Stomach (tissue), 8 donors: ENCODE measurements at regions not wholly inside any gene's neighbourhood (a gene's known extent, or its start where the extent isn't known, plus 50 kb on each side); places are given as distances from the start of the nearest gene placed in this dataset.
A peak's percentile ranks its signal among the peaks of the same experiment; 100 is the strongest.

Experiments used
- DNase-seq, 2 donors: peaks; one replicate each; pipeline versions ENCODE4 v3.0.0 to v3.0.0-alpha.2; 2013 to 2019
- H3K27ac ChIP-seq, 5 donors: fragments of 200-600 bp in 4 of 5; sonication (generic) in 4 of 5; one replicate each; pipeline ENCODE4 v1.5.1; 2013 to 2019; ENCODE audit warnings: mild to moderate bottlenecking in 1 of 5, moderate library complexity in 1 of 5
- H3K27me3 ChIP-seq, 3 donors: fragments of 200-600 bp; sonication (generic); one replicate each; pipeline ENCODE4 v1.5.1; 2017 to 2019; ENCODE audit warnings: mixed run types in 1 of 3
- H3K36me3 ChIP-seq, 4 donors: fragments of 200-600 bp; sonication (generic); 1 replicate in 3 of 4; 2 replicates in 1 of 4; pipeline ENCODE4 v1.5.1; 2016 to 2019
- H3K4me1 ChIP-seq, 4 donors: fragments of 200-600 bp; sonication (generic); one replicate each; pipeline ENCODE4 v1.5.1; 2016 to 2019
- H3K4me3 ChIP-seq, 4 donors: fragments of 200-600 bp; sonication (generic) in 3 of 4; one replicate each; pipeline ENCODE4 v1.5.1; 2016 to 2019; ENCODE audit warnings: mild to moderate bottlenecking in 1 of 4
- H3K9me3 ChIP-seq, 4 donors: fragments of 200-600 bp; sonication (generic); one replicate each; pipeline ENCODE4 v1.5.1; 2016 to 2019
- EP300 ChIP-seq: sonication (generic); formaldehyde crosslinking; IDR thresholded peaks from one replicate; pipeline ENCODE4 v1.6.1; 2017; ENCODE audit warnings: antibody characterized with exemption
- POLR2A ChIP-seq, 4 donors: fragments of 450-650 bp; IDR thresholded peaks; one replicate each; pipeline ENCODE4 v1.6.1; 2016; ENCODE audit warnings: antibody characterized with exemption in 4 of 4, control low read depth in 2 of 4, mild to moderate bottlenecking in 1 of 4, moderate library complexity in 1 of 4
- POLR2AphosphoS5 ChIP-seq, 3 donors: sonication (generic); formaldehyde crosslinking; IDR thresholded peaks; one replicate each; pipeline ENCODE4 v1.6.1; 2016; ENCODE audit warnings: antibody characterized with exemption in 3 of 3
- WGBS, 5 donors: extraction: QIAGEN DNeasy Blood & Tissue Kit in 3 of 5; methylation state at CpG; one replicate each; pipeline versions ENCODE4 v1.1.5 to v1.1.7; 2013 to 2018; 5-methylcytosine and 5-hydroxymethylcytosine counted together
- intact Hi-C: fragments of 100-400 bp; cut with DNase I; formaldehyde crosslinking; loops from one replicate; pipeline ENCODE4 v1.15.1; 2023; ENCODE audit warnings: low total_unique reads
- TF ChIP-seq, protein P1 (sequence below), 7 experiments: fragments of 450-650 bp in 4 of 7; fragments of 200-600 bp in 3 of 7; sonication (generic) in 3 of 7; IDR thresholded peaks; one replicate each; pipeline ENCODE4 v1.5.1; 2016 to 2019; ENCODE audit warnings: antibody characterized with exemption in 7 of 7, control low read depth in 2 of 7, mild to moderate bottlenecking in 1 of 7
- donor health status: healthy with polysubstance abuse.
- donor health status: Bipolar disorder and iron deficiency.
- donor health status: healthy.

DNA sequence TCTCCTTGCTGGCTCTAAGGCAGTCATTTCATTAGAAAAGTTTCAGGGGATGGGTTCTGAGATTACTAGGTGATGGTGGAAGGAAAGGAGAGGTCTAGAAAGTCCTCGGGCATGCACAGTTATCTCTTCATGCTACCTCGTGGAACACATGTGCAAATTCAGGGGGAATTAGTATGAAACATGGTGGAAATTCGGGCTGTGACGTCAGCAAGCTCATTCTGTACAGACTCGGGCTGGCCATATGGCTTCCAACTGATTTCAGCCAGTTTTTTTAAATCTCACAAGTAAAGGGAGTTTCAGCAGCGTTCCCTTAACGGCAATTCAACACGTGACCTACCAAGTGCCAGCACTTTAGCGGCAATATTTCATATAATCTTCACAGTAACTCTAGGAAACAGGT is 251.1 kb downstream of the TBL1XR1 start:
- WGBS, 5 donors = 87 to 94% (median 88%) methylated on average over 9 of the region's 9 CpGs

DNA sequence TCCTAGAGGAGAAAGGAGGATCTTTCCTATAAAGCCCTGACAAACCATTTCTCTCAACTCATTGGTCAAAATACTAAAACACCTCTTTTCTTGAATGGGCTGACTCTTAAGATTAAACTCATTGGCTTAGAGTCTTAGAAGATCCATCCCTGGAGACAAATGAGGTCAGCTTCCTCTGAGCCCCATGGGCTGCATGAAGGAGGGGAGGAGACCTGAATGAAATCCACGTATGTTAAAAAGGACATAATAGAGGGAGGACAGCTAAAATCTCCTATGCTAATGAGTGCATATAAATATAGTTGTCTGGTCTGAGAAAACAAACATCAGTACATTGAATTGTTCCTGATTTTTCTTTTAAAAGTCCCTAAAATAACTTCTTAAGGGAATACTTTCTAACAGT is 255.0 kb downstream of the TBL1XR1 start:
- intact Hi-C loops = loop anchor here (10.0 kb wide), 1 partner anchor 68 kb away; no protein-coding TSS in a partner anchor
- H3K27ac ChIP-seq = no peak overlapping the region
- TF ChIP-seq EP300 (no peak), POLR2A (IDR thresholded peaks at IDR 0.05) (no peak)
- no peaks in the 10 kb centered on the region for H3K9me3 ChIP-seq
- H3K27me3 ChIP-seq = no peaks in the 10 kb centered on the region
- WGBS, 5 donors = 76 to 93% (median 81%) methylated on average over 1 of the region's 1 CpG
- no peak overlapping the region for H3K4me3 ChIP-seq
- peaks cover 0 to 5% (median 0%) of the 10 kb centered on the region in 4 donors for H3K4me1 ChIP-seq
- no peak for DNase-seq
- no peaks in the 10 kb centered on the region for H3K36me3 ChIP-seq

More for the DNA sequence above, 251.1 kb downstream of the TBL1XR1 start:
- Histone ChIP-seq H3K9me3 (no peaks in the 10 kb centered on the region), H3K36me3 (no peaks in the 10 kb centered on the region), H3K27me3 (no peaks in the 10 kb centered on the region), H3K4me3 (no peak overlapping the region), H3K27ac (no peak overlapping the region), H3K4me1 (no peaks in the 10 kb centered on the region)
- TF ChIP-seq POLR2AphosphoS5 (IDR thresholded peaks at IDR 0.05) = no peak
- no peak for TF ChIP-seq EP300
- TF ChIP-seq POLR2A (IDR thresholded peaks at IDR 0.05) = no peak
- TF ChIP-seq, protein P1, sequence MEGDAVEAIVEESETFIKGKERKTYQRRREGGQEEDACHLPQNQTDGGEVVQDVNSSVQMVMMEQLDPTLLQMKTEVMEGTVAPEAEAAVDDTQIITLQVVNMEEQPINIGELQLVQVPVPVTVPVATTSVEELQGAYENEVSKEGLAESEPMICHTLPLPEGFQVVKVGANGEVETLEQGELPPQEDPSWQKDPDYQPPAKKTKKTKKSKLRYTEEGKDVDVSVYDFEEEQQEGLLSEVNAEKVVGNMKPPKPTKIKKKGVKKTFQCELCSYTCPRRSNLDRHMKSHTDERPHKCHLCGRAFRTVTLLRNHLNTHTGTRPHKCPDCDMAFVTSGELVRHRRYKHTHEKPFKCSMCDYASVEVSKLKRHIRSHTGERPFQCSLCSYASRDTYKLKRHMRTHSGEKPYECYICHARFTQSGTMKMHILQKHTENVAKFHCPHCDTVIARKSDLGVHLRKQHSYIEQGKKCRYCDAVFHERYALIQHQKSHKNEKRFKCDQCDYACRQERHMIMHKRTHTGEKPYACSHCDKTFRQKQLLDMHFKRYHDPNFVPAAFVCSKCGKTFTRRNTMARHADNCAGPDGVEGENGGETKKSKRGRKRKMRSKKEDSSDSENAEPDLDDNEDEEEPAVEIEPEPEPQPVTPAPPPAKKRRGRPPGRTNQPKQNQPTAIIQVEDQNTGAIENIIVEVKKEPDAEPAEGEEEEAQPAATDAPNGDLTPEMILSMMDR (IDR thresholded peaks at IDR 0.05) = no peak
- intact Hi-C loops = loop anchor here (10.0 kb wide), 1 partner anchor 71 kb away; no protein-coding TSS in a partner anchor
- DNase-seq = no peak

DNA sequence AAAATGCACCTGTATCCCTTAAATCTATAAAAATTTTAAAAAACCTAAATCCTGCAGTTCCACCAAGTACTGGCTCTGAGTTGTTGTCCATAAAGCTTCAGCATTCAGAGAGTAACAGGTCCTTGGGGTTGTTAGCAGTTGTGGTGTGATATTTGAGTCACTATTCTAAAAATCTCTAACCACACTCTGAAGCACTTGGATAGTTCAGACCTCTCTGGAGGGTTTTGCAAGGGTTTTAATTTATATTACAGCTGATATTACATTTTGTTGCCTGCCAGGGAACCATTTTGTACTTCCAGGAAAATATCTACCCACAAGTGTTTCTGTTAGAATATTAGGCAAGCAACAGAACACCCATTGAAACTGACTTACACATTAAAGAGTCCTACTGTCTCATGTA is 255.6 kb downstream of the TBL1XR1 start:
- Histone ChIP-seq H3K27ac (no peak overlapping the region), H3K27me3 (no peaks in the 10 kb centered on the region), H3K36me3 (no peaks in the 10 kb centered on the region), H3K9me3 (no peaks in the 10 kb centered on the region), H3K4me1 (peaks cover 0 to 5% (median 0%) of the 10 kb centered on the region in 4 donors), H3K4me3 (no peak overlapping the region)
- intact Hi-C loops = loop anchor here (10.0 kb wide), 1 partner anchor 67 kb away; no protein-coding TSS in a partner anchor
- no peak for TF ChIP-seq EP300
- TF ChIP-seq POLR2AphosphoS5 (IDR thresholded peaks at IDR 0.05) = no peak
- no peak for TF ChIP-seq POLR2A (IDR thresholded peaks at IDR 0.05)
- TF ChIP-seq, protein P1 (IDR thresholded peaks at IDR 0.05) = no peak
- no peak for DNase-seq

DNA sequence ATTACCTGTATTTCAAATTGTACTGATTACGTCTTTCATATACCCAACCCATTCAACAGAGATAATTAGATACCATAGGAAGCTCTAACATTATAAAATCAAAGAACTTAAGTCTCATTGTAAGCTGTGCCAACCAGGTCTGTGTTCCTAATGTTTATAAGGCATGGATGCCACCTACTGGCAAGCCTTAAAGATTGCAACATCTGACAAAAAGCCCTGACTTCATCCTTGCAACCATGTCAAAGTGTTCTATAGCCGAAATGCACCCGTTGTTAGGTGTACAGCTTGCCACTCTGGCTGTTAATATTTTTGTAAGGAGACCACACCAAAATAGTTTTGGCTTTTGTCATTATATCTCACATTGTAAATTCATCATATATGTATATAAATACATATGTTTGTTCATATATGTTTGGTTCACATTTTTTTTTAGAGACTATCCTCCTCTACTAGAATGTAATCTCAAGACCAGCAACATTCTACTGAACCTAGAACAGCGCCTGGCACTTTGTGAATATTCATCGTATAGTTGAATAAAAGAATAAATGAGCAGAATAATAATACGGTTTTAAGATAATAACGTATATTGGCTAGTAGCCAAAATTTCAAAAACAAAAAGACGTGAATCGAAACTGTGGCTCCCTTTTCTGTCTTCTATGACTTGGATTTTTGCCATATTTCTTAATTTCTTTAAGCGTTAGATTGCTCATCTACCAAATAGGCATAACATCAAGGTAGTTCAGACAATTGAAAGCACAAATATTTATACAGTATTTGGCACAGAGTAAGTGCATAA is 258.1 kb downstream of the TBL1XR1 start:
- no peak overlapping the region for H3K4me3 ChIP-seq
- whole genome bisulfite sequencing, 5 donors = 21 to 30% (median 24%) methylated on average over 10 of the region's 10 CpGs
- peaks cover 0 to 5% (median 0%) of the 10 kb centered on the region in 4 donors for H3K4me1 ChIP-seq
- intact Hi-C loops = no loop called here
- DNase-seq = peak; percentile 36 to 88
- no peak overlapping the region for H3K27ac ChIP-seq
- no peaks in the 10 kb centered on the region for H3K27me3 ChIP-seq
- no peaks in the 10 kb centered on the region for H3K36me3 ChIP-seq
- no peaks in the 10 kb centered on the region for H3K9me3 ChIP-seq
- TF ChIP-seq POLR2A (IDR thresholded peaks at IDR 0.05) = no peak
- TF ChIP-seq, protein P1 (IDR thresholded peaks at IDR 0.05) = peak in 5 of 7 experiments; percentile 63 to 72 (median 66)

DNA sequence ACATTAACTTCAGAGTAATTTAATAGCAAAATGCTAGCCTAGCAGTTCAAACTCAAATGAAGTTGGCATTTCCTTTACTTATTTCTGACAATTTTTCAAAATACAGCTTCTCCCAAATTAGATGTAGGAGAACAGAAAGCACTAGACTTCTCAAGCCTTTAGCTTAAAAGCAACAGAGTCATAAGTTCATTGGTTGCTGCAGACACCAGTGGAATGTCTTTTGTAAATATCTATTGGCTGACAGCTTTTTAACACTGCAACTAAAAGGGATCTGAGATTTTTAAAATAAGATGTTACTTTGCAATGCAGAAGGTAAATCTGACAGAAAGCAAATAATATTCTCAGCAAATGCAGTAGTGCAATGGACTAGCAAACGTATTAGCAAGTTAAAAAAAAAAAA is 259.3 kb downstream of the TBL1XR1 start:
- no peaks in the 10 kb centered on the region for H3K9me3 ChIP-seq
- no peak for DNase-seq
- no peaks in the 10 kb centered on the region for H3K27me3 ChIP-seq
- H3K4me1 ChIP-seq = peaks cover 0 to 5% (median 0%) of the 10 kb centered on the region in 4 donors
- no peak overlapping the region for H3K4me3 ChIP-seq
- WGBS, 5 donors = 71 to 81% (median 73%) methylated on average over 1 of the region's 1 CpG
- intact Hi-C loops = no loop called here
- H3K36me3 ChIP-seq = no peaks in the 10 kb centered on the region
- TF ChIP-seq, protein P1 (IDR thresholded peaks at IDR 0.05) = no peak
- TF ChIP-seq POLR2AphosphoS5 (IDR thresholded peaks at IDR 0.05) (no peak), EP300 (no peak), POLR2A (IDR thresholded peaks at IDR 0.05) (no peak)
- H3K27ac ChIP-seq = no peak overlapping the region
